GM08714 (cell line): ENCODE measurements at regions not wholly inside any gene's neighbourhood (a gene's known extent, or its start where the extent isn't known, plus 50 kb on each side); places are given as distances from the start of the nearest gene placed in this dataset.

Experiments used
- H3K4me3 ChIP-seq: fragments of 200-500 bp; sonication (Bioruptor generic); 2 replicates; pipeline ENCODE4 v1.5.1; 2014; ENCODE audit warnings: mild to moderate bottlenecking, low read length, inconsistent platforms
- ZNF274 ChIP-seq: IDR thresholded peaks from 2 replicates; pipeline ENCODE4 v1.6.1; 2012; ENCODE audit warnings: mild to moderate bottlenecking, low read depth, low read length

GRCh38 chr18:46266473-46266872 is 162.3 kb downstream of the HAUS1 start:
- no peak for TF ChIP-seq ZNF274

GRCh38 chr18:46268671-46269070 is 164.5 kb downstream of the HAUS1 start:
- no peak overlapping the region for H3K4me3 ChIP-seq
- TF ChIP-seq ZNF274: no peak

More at GRCh38 chr18:46266473-46266872, 162.3 kb downstream of the HAUS1 start:
- H3K4me3 ChIP-seq: no peak overlapping the region

DNA sequence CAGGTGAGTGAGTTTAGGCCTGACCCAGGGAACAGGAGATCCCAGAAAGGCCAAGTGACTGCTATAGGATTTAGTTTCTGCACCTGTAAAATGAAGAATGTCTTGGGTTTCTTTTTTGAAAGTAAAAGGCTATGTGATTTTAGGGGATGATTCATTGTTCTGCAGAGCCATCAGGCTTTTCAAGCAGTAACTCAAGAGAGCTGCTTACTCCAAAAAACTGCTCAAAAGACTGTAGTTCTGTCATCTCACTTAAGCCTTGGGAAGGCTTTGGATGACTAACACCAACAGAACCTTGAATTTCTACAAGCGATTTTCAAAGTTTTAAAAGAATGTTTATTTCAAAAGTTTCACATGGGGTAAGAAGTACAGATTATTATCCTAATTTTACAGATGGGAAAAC is 165.1 kb downstream of the HAUS1 start:
- H3K4me3 ChIP-seq: no peak overlapping the region
- no peak for TF ChIP-seq ZNF274

- no peak overlapping the region for H3K4me3 ChIP-seq
- no peak for TF ChIP-seq ZNF274
Observed at GRCh38 chr18:46271488-46271887, 167.3 kb downstream of the HAUS1 start.

DNA sequence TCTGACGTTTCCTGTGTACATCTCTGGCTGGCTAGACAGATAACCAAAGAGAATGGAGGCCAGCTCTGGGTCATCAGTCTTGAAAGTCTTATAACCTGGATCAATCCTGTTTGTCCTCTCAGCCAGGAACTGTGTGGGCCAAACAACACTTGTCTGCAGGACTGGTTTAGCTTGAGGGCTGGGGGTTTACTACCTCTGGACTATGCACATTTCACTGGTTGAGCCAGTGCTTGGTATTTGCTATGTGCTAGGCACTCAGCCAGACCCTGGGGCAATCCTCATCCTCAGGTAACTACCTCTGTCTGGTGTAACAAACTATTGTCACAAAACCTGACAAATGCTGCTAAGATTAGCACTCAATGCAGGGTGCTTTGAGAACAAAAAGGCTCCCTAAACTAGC is 169.7 kb downstream of the HAUS1 start:
- no peak for TF ChIP-seq ZNF274
- no peak overlapping the region for H3K4me3 ChIP-seq

DNA sequence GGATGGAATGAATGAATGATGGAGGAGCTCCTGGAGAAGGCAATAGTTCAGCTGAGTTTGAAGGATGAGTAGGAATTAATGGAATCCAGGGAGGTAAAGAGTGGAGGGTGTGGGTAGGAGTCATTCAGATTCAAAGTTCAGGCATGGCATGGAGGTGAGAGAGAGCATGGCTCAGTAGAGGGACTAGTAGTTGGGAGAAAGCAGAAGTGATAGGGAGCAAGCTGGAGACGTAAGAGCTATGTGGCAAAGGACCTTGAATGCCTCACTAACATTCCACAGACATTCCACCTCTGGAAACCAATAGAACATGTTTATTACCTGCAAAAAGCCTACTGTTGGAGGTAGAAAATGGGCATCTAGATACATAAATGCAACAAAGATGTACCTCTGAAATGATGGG is 170.1 kb downstream of the HAUS1 start:
- no peak for TF ChIP-seq ZNF274
- no peak overlapping the region for H3K4me3 ChIP-seq

GRCh38 chr18:46275370-46275769 is 171.2 kb downstream of the HAUS1 start:
- no peak overlapping the region for H3K4me3 ChIP-seq

DNA sequence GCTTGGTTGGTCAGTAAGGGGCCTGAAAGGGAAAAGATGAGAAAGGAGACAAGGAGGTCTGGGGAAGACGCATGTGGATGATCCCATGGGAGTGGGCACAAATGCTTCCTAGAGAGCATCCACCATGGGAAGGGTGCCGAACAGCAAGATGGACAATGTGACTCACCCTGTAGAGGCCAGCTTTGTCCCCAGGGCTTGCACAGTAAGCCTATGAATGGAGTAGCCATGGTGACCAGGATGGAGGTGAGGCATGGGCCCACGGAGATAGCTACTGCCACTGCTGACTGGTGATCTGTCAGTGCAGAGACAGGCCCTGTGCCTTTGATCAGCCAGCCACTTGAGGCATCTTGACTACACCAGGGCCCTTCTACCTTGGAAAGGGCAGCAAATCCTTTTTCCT is 172.6 kb downstream of the HAUS1 start:
- H3K4me3 ChIP-seq: no peak overlapping the region
- no peak for TF ChIP-seq ZNF274

More at GRCh38 chr18:46275370-46275769, 171.2 kb downstream of the HAUS1 start:
- no peak for TF ChIP-seq ZNF274

GRCh38 chr18:46278481-46279465 is 174.6 kb downstream of the HAUS1 start:
- no peak for TF ChIP-seq ZNF274
- no peak overlapping the region for H3K4me3 ChIP-seq

DNA sequence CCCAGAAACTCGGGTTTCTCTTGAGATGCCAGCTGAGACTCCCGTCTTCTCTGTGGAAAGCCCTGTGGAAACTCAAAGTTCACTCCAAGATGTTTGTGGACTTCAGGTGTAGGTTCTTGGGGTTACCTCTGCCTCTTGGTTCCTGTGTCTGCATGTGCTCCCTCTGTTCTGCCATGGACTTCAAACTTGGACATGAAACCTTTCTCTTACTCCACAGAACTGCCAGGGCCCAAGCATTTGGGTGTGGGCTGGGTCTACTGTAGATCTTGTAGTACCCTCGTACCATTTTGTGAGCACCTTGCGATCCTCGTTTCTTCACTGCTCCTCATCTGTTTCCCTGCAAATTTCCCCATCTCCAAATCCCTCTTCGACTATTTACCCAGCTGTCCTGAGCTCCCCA is 175.5 kb downstream of the HAUS1 start:
- TF ChIP-seq ZNF274: no peak

GRCh38 chr18:46281185-46282176 is 177.3 kb downstream of the HAUS1 start:
- no peak for TF ChIP-seq ZNF274
- H3K4me3 ChIP-seq: no peak overlapping the region

More for the DNA sequence above, 175.5 kb downstream of the HAUS1 start:
- no peak overlapping the region for H3K4me3 ChIP-seq

DNA sequence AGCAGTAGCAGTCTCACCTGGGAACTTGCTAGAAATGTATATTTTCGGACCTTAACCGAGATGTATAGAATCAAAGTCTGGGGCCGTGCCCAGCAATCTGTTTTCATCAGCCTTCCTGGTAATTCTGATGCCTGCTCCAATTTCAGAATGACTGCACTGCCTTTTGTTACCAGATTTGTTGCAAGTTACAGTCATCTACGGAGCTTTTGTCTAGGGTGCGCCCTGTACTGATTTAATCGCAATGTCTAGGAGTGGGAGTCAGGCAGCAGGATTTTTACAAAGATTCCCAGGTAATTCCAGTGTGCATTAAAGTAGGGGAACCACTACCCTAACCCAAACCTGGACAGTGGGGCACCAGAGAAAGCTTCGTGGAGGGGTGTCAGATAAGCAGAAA is 178.0 kb downstream of the HAUS1 start:
- no peak for TF ChIP-seq ZNF274

GRCh38 chr18:46282646-46283045 is 178.5 kb downstream of the HAUS1 start:
- TF ChIP-seq ZNF274: no peak
- H3K4me3 ChIP-seq: no peak overlapping the region

More for the DNA sequence above, 178.0 kb downstream of the HAUS1 start:
- H3K4me3 ChIP-seq: no peak overlapping the region

DNA sequence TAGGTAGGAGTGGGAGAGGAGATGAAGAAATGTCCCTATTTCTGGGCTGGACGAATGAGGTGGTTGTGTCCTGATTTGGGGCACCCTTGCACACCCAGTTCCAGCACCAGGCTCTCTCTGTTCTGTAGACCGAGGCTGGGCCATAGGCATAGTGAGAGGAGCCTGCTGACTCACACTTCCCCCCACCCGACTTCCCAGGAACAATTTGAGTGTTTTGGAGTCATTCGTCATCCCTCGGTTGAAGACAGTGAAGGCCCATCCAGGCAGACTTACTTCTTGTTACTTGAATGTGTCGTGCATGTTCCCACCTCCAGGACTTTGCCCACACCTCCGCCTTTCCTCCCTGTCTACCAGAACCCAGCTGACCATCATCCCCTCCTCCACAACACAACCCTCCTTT is 179.1 kb downstream of the HAUS1 start:
- no peak for TF ChIP-seq ZNF274
- no peak overlapping the region for H3K4me3 ChIP-seq
